Astrocyte of the spinal cord (primary cell): ENCODE measurements at regions not wholly inside any gene's neighbourhood (a gene's known extent, or its start where the extent isn't known, plus 50 kb on each side); places are given as distances from the start of the nearest gene placed in this dataset.

ENCODE experiments used
- DNase-seq: peaks from one replicate; pipeline ENCODE4 v3.0.0; 2011; ENCODE audit warnings: low read depth, low spot score
- H3K4me3 ChIP-seq: 2 replicates; pipeline ENCODE4 v1.5.1; 2011; ENCODE audit warnings: low read depth, mild to moderate bottlenecking, low read length, moderate library complexity
- CTCF ChIP-seq: IDR thresholded peaks from 2 replicates; pipeline ENCODE4 v1.5.1; 2012; ENCODE audit warnings: low read depth, mild to moderate bottlenecking, low read length, inconsistent platforms
- in situ Hi-C: cut with HindIII; loops from 2 replicates; pipeline ENCODE4 v1.10.0; 2017; ENCODE audit warnings: low sequenced_read_pairs

- in situ Hi-C loops = no loop called here
- DNase-seq = no peak
- no peak overlapping the region for H3K4me3 ChIP-seq
- TF ChIP-seq CTCF = no peak
These were observed 269.3 kb upstream of the HS3ST1 start for GRCh38 chr4:11698033-11698432.

DNA sequence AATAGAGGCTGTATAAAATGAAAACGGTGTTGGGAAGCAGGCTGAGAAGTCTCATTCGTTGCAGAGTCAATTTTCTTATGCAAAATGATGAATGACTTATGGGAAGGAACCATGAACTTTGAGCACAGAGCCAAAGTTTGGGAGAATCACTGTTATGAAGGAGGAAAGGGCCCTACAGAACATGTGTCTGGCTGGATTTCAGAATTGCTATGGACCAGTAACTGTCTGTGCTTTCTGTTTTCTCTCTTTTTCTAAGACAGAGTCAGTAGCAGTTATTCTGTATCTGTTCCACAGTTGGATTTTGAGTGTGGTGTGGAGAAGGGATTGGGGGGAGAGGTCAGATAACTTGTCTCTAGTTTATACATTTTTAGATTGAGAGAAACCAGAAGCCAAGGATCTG is 265.0 kb upstream of the HS3ST1 start:
- no peak for TF ChIP-seq CTCF
- in situ Hi-C loops = no loop called here
- no peak for DNase-seq
- no peak overlapping the region for H3K4me3 ChIP-seq

DNA sequence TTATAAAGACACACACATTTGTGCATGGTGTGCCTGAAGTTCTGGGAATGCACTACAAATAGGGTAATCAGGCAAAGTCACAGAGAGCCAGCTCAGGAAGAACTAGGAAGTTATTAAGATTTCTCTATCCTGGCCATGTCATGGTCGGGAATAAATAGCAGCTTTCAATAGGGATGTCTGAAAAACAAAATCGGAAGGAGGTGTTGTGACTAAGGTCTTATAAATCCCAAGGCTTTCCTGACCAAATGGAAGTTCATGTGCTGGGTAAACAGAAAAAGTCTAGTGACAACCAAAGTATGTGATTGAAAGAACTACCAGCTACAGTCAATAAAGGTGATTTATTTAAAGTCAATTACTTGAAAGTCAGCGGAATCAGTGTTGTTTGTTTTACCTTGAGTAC is 262.5 kb upstream of the HS3ST1 start:
- no peak overlapping the region for H3K4me3 ChIP-seq
- TF ChIP-seq CTCF = no peak
- in situ Hi-C loops = no loop called here
- DNase-seq = no peak

DNA sequence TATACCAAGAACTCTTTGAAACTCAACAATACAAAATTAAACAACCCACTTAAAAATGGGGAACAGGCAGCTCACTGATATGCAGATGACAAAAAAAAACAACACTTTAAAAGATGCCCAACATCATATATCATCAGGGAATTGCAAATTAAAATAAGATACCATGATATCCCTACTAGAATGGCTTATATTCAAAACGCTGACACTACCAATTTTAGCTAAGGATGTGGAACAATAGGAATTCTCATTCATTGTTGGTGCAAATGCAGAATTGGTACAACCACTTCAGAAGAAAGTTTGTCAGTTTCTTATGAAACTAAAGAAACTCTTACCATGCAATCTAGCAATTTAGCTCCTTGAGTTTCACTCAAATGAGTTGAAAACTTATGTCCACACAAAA is 259.0 kb upstream of the HS3ST1 start:
- DNase-seq = no peak
- no peak overlapping the region for H3K4me3 ChIP-seq
- TF ChIP-seq CTCF = no peak
- in situ Hi-C loops = no loop called here

DNA sequence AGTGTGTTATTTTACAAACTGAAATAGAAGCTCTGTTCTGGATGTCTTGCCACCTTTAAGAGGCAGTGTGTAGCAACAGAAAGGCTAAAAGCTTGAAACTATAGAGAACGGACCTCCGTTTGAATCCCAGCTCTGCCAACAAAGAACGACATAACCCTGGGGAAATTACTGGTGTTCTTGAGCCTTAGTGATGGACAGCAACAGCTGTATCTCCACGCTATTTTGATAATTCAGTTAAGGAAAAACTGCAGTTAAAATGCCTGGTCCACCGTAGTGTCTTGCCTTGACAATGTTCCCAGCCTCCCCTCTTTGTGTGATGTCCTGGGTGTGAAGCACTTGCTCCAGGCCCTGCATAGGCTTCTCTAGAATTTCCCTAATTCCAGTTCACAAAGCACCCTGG is 256.8 kb upstream of the HS3ST1 start:
- no peak for DNase-seq
- TF ChIP-seq CTCF = no peak

GRCh38 chr4:11675051-11675800 is 246.5 kb upstream of the HS3ST1 start:
- H3K4me3 ChIP-seq = no peak overlapping the region
- in situ Hi-C loops = no loop called here
- no peak for DNase-seq
- no peak for TF ChIP-seq CTCF

More for the DNA sequence above, 256.8 kb upstream of the HS3ST1 start:
- no peak overlapping the region for H3K4me3 ChIP-seq
- in situ Hi-C loops = no loop called here

DNA sequence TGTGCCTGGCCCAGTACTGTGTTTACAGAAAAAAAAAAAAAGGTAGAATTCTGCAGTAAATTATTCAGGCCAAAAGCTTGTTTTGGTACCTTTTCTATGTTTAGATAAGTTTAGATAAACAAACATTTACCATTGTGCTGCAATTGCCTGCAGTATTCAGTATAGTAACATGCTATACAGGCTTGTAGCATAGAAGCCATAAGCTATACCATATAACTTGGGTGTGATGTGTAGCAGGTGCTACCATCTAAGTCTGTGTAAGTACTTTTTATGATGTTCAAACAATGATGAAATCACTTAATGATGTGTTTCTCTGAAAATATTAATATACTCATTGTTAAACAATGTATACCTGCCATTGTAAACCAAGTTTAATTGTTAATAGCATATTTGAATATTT is 241.6 kb upstream of the HS3ST1 start:
- DNase-seq = no peak
- no peak for TF ChIP-seq CTCF
- in situ Hi-C loops = no loop called here
- H3K4me3 ChIP-seq = no peak overlapping the region
